Fibroblast of lung (primary cell): ENCODE measurements at regions not wholly inside any gene's neighbourhood (a gene's known extent, or its start where the extent isn't known, plus 50 kb on each side); places are given as distances from the start of the nearest gene placed in this dataset.

Experiments used
- DNase-seq, 2 donors: peaks; one replicate each; pipeline versions ENCODE4 v3.0.0 to v3.0.0-alpha.2; 2010; ENCODE audit warnings: low read depth in 2 of 2
- H2AFZ ChIP-seq: 2 replicates; pipeline ENCODE4 v1.5.1; 2012; ENCODE audit warnings: low read length, control low read depth, inconsistent platforms
- H3K27ac ChIP-seq: 2 replicates; pipeline ENCODE4 v1.5.1; 2011; ENCODE audit warnings: low read length, control low read depth; ENCODE audit not compliant: insufficient read depth
- H3K27me3 ChIP-seq: 2 replicates; pipeline ENCODE4 v1.5.1; 2011; ENCODE audit warnings: mild to moderate bottlenecking, low read length; ENCODE audit not compliant: control insufficient read depth, insufficient read depth
- H3K36me3 ChIP-seq: 2 replicates; pipeline ENCODE4 v1.5.1; 2011; ENCODE audit warnings: low read length; ENCODE audit not compliant: control insufficient read depth, insufficient read depth
- H3K4me1 ChIP-seq: 2 replicates; pipeline ENCODE4 v1.5.1; 2011; ENCODE audit warnings: low read length; ENCODE audit not compliant: control insufficient read depth, insufficient read depth; ENCODE audit errors: extremely low read depth
- H3K4me2 ChIP-seq: 2 replicates; pipeline ENCODE4 v1.5.1; 2011; ENCODE audit warnings: low read length, control low read depth; ENCODE audit not compliant: insufficient read depth; ENCODE audit errors: extremely low read depth
- H3K4me3 ChIP-seq, 4 experiments: fragments of 200-600 bp in 1 of 4; sonication (generic) in 1 of 4; replicated peaks in 1 of 4; 2 replicates each; pipeline ENCODE4 v1.5.1; 2011 to 2016; ENCODE audit warnings: low read length in 4 of 4, low read depth in 3 of 4, mild to moderate bottlenecking in 3 of 4, control low read depth in 2 of 4, inconsistent platforms in 1 of 4, mixed read lengths in 1 of 4; ENCODE audit not compliant: insufficient read depth in 1 of 4; ENCODE audit errors: control extremely low read depth in 1 of 4
- H3K79me2 ChIP-seq: 2 replicates; pipeline ENCODE4 v1.5.1; 2012; ENCODE audit warnings: mild to moderate bottlenecking, low read length, inconsistent platforms; ENCODE audit not compliant: control insufficient read depth, insufficient read depth
- H3K9ac ChIP-seq: 2 replicates; pipeline ENCODE4 v1.5.1; 2011; ENCODE audit warnings: mild to moderate bottlenecking, low read length, control low read depth; ENCODE audit not compliant: insufficient read depth
- H3K9me3 ChIP-seq: 2 replicates; pipeline ENCODE4 v1.5.1; 2012; ENCODE audit warnings: low read depth, low read length; ENCODE audit not compliant: control insufficient read depth, insufficient read depth
- H4K20me1 ChIP-seq: 2 replicates; pipeline ENCODE4 v1.5.1; 2011; ENCODE audit warnings: low read length; ENCODE audit not compliant: control insufficient read depth, insufficient read depth; ENCODE audit errors: extremely low read depth
- EZH2 ChIP-seq: IDR thresholded peaks from 2 replicates; pipeline ENCODE4 v1.5.1; 2012; ENCODE audit warnings: low read length, control low read depth, mild to moderate bottlenecking; ENCODE audit errors: missing control alignments
- TF ChIP-seq, protein P1 (sequence below), 2 donors: IDR thresholded peaks in 1 of 2; conservative IDR thresholded peaks in 1 of 2; 1 replicate in 1 of 2; 2 replicates in 1 of 2; pipeline ENCODE4 v1.5.1; 2011 to 2012; ENCODE audit warnings: low read length in 2 of 2, control low read depth in 1 of 2, inconsistent platforms in 1 of 2, low read depth in 1 of 2, mild to moderate bottlenecking in 1 of 2

DNA sequence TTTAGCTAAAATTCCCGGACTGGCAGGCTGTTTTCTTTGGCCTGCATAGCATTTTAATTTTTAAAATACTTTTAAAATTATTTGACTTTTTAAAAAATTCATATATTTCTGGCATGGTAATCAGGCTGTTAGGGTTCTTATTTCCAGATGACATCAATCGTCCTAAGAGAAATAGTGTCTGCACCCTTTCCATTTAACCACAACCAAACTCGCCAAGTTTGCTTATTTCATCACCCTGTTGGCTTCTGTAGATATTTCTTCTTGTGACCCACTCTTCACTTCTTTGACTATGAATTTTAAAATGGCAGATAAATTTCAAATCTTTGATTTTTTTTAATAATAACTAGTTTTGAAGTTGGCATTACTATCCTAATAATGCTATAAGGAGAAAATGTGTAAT, 675.7 kb upstream of the FTMT start:
- no peak overlapping the region for H2AFZ ChIP-seq
- no peaks in the 10 kb centered on the region for H4K20me1 ChIP-seq
- H3K9me3 ChIP-seq = no peaks in the 10 kb centered on the region
- no peak overlapping the region for H3K4me2 ChIP-seq
- no peak overlapping the region for H3K9ac ChIP-seq
- no peak overlapping the region for H3K4me3 ChIP-seq
- no peak overlapping the region for H3K27ac ChIP-seq
- peak in 1 of 2 donors; percentile 45 for DNase-seq
- no peaks in the 10 kb centered on the region for H3K36me3 ChIP-seq
- no peak for TF ChIP-seq EZH2
- TF ChIP-seq, protein P1, sequence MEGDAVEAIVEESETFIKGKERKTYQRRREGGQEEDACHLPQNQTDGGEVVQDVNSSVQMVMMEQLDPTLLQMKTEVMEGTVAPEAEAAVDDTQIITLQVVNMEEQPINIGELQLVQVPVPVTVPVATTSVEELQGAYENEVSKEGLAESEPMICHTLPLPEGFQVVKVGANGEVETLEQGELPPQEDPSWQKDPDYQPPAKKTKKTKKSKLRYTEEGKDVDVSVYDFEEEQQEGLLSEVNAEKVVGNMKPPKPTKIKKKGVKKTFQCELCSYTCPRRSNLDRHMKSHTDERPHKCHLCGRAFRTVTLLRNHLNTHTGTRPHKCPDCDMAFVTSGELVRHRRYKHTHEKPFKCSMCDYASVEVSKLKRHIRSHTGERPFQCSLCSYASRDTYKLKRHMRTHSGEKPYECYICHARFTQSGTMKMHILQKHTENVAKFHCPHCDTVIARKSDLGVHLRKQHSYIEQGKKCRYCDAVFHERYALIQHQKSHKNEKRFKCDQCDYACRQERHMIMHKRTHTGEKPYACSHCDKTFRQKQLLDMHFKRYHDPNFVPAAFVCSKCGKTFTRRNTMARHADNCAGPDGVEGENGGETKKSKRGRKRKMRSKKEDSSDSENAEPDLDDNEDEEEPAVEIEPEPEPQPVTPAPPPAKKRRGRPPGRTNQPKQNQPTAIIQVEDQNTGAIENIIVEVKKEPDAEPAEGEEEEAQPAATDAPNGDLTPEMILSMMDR (conservative IDR thresholded peaks at IDR 0.05 in 1 of 2, IDR thresholded peaks at IDR 0.05 in 1 of 2; ENCODE audit: low read depth in 1 of 2, low read length in 2 of 2) = no peak
- no peaks in the 10 kb centered on the region for H3K27me3 ChIP-seq
- no peaks in the 10 kb centered on the region for H3K4me1 ChIP-seq
- H3K79me2 ChIP-seq = no peaks in the 10 kb centered on the region

DNA sequence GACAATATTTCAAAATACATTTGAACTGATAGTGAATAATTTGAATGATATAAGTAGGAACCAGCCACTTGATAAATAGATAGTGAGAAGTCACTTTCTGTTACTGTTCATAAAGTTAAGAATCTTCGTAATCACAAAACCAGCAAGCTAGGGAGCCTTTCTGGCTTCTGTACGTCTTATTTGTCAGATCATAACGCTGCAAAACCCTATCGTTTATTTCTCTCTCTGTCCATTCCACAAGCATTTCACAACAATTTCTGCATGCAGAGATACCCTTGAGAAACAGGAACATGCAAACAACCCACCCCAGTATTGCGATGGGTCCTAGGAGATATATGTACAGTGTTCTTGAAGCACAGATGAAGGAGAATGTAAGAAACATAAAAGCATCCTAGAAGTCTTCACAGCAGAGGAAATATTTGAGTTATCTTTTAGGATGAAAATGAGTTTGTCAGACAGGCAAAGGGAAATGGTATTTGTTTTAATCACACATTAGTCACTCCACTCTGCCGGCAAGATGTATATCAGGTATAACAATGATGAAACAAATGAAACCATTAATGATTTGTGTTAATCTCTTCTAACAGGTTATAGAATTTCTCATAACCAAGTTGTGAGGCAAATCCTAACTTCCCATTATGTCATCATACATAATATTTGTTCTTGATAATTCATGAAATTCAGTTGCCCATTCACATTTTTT, 668.7 kb upstream of the FTMT start:
- H3K4me2 ChIP-seq = no peak overlapping the region
- no peak for TF ChIP-seq EZH2
- TF ChIP-seq, protein P1 (conservative IDR thresholded peaks at IDR 0.05 in 1 of 2, IDR thresholded peaks at IDR 0.05 in 1 of 2; ENCODE audit: low read depth in 1 of 2, low read length in 2 of 2) = no peak
- H4K20me1 ChIP-seq = no peaks in the 10 kb centered on the region

DNA sequence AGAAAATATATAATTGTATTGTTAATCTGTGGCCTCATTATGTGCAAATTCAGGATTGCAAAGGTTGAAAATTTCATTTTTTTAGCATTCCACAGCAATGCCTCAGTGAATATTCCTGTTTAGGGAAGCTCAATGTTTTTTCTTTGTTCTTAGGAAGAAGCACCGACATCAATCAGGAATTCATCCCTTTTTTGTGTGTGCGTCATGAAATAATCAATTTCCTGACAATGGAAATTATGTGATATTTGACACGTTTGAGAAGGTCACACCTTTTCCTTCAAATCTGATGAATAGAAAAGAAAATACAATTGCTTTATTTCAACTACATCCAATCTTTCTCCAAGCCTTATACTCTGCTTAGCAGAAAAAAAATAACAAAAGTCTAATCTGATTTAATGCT, 662.8 kb upstream of the FTMT start:
- no peaks in the 10 kb centered on the region for H3K27me3 ChIP-seq
- H3K9me3 ChIP-seq = no peaks in the 10 kb centered on the region
- no peak overlapping the region for H3K9ac ChIP-seq
- no peaks in the 10 kb centered on the region for H3K36me3 ChIP-seq
- H3K4me1 ChIP-seq = no peaks in the 10 kb centered on the region
- no peaks in the 10 kb centered on the region for H3K79me2 ChIP-seq
- H3K4me3 ChIP-seq = no peak overlapping the region
- H3K27ac ChIP-seq = no peak overlapping the region
- DNase-seq = no peak
- H2AFZ ChIP-seq = no peak overlapping the region
- no peak for TF ChIP-seq EZH2
- TF ChIP-seq, protein P1 (conservative IDR thresholded peaks at IDR 0.05 in 1 of 2, IDR thresholded peaks at IDR 0.05 in 1 of 2; ENCODE audit: low read depth in 1 of 2, low read length in 2 of 2) = no peak
- H3K4me2 ChIP-seq = no peak overlapping the region
- H4K20me1 ChIP-seq = no peaks in the 10 kb centered on the region

More for the DNA sequence above, 668.7 kb upstream of the FTMT start:
- Histone ChIP-seq H3K27me3 (no peaks in the 10 kb centered on the region), H2AFZ (no peak overlapping the region), H3K27ac (no peak overlapping the region), H3K36me3 (no peaks in the 10 kb centered on the region), H3K79me2 (no peaks in the 10 kb centered on the region), H3K9me3 (no peaks in the 10 kb centered on the region), H3K4me3 (no peak overlapping the region), H3K9ac (no peak overlapping the region), H3K4me1 (no peaks in the 10 kb centered on the region)
- peak; percentile 8 to 15 for DNase-seq
